NCI-H2107 treated with DMSO at 0.1 percent for 48 hours (cell line): ENCODE measurements at regions not wholly inside any gene's neighbourhood (a gene's known extent, or its start where the extent isn't known, plus 50 kb on each side); places are given as distances from the start of the nearest gene placed in this dataset.
A peak's percentile ranks its signal among the peaks of the same experiment; 100 is the strongest.

Source experiments
- DNase-seq: peaks from one replicate; lab custom pipeline; 2025; ENCODE audit not compliant: unreplicated experiment; lab: John Stamatoyannopoulos, UW

- DNase-seq, result no peak
Observed at GRCh38 chr7:13532028-13532753, 457.3 kb downstream of the ETV1 start.

GRCh38 chr7:13538669-13539068 is 450.8 kb downstream of the ETV1 start:
- no peak for DNase-seq

DNA sequence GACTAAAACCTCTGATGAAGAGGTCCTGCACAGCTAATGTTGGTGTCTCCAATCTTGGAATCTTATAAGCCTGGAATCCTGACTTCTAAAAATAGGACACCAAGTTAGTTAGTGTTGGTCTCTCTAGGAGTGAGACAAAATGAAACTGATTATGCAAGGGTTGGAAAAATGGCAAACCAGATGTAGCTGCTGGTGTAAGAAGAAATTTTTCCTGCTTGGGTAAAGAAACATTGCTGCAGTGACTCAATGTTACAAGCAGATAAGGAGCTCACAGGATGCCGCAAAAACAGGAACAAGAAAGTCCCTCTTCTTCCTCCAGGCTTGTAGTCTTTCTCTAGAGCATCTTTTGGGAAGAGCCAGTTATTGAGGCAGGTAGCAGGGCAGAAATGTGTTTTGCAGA is 449.0 kb downstream of the ETV1 start:
- DNase-seq, result no peak

DNA sequence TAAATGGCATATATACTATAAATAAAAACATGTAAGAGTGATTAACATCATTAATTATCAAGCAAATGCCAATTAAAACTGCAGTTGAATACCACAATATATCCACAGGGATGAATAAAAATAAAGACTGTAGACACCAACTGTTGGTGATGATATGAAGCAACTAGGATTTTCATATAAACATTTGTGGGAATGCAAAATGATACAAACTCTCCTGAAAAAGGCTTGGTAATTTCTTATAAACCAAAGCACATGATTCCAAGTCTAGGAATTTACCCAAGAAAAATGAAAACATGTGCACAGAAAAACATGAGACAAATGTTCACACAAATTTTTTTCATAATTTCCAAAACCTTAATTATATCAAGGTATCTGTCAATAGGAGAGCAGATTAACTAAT is 448.1 kb downstream of the ETV1 start:
- DNase-seq, result no peak

- no peak for DNase-seq
Observed at GRCh38 chr7:13542451-13542850, 447.0 kb downstream of the ETV1 start.

- peak; percentile 96 for DNase-seq
Observed at GRCh38 chr7:13551503-13551902, 438.0 kb downstream of the ETV1 start.

DNA sequence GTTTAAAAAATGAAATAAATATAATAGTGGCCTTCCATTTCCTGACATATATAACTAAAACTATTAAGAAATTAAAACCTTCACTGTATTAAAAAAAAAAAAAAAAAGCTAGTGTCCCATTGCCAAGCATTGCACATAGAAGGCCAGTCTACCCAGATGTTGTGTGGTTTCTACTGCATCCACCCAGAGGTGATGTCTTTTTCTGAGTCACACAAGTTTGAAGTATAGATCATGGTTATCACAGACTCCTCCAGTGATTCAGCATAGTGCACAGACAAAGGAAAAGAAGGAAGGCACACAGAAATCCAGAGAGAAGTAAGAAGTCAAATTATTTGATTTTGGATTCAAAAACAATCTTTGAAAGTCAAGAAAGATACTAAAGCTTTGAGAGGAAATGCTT is 429.0 kb downstream of the ETV1 start:
- DNase-seq, result no peak

GRCh38 chr7:13563257-13563656 is 426.2 kb downstream of the ETV1 start:
- DNase-seq, result no peak

DNA sequence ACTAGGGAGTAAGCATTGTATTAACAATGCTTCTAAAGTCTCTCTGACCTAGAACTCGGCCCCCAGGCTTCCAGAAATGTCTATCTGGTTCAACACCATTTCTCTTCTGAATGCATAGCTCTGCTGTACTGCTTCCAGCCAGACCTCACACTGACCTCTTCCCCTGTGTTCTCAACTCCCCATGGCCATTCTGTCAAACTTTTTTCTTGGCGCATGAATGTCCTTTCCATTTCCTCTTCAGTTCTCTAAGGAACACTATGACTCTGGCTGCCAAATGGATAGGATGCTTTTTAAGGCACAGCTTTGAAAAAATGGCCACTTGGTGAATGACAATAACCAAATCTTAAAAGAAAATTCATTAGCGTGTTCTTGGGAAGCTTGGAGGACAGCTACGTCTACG is 425.8 kb downstream of the ETV1 start:
- no peak for DNase-seq

- no peak for DNase-seq
Observed at GRCh38 chr7:13577566-13578145, 411.8 kb downstream of the ETV1 start.

- DNase-seq, result no peak
Observed at GRCh38 chr7:13578294-13578693, 411.2 kb downstream of the ETV1 start.

DNA sequence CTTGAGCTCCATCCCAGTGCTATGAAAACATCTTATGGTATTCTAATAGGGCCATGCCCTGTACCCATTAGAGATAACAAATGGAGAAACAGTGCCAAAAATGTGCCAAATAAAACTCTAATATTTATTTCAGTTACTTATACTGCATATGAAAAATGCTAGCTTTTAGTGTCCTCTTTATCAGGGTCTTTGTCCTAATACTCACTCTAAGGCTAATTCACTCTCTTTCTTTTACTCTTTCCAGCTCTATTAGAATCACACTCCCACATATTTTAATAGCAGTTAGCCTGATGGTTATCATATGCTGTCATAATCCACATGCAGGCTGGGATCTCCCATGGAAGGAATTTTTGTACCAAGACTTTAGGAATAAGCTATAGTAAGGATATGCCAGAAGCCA is 408.4 kb downstream of the ETV1 start:
- no peak for DNase-seq

- DNase-seq, result no peak
Observed at GRCh38 chr7:13593854-13594253, 395.6 kb downstream of the ETV1 start.

DNA sequence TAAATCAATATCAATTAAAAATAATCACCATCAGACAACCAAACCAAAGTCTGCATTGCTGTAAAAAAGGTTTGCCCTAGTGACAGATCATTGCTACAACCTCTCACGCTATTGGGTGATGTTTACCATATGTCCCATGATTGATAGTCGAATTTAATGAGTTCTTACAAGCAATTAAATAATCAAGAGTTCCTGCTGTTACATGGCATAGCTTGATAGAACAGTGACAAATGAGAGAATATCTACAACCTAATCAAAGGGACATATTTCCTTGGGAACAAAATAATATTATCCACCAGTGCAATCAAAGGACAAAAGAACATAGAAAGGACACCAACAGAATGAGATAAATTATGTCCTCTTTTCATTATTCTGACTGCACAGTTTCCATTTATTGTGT is 387.4 kb downstream of the ETV1 start:
- DNase-seq, result no peak

- no peak for DNase-seq
Observed at GRCh38 chr7:13603016-13603415, 386.4 kb downstream of the ETV1 start.

DNA sequence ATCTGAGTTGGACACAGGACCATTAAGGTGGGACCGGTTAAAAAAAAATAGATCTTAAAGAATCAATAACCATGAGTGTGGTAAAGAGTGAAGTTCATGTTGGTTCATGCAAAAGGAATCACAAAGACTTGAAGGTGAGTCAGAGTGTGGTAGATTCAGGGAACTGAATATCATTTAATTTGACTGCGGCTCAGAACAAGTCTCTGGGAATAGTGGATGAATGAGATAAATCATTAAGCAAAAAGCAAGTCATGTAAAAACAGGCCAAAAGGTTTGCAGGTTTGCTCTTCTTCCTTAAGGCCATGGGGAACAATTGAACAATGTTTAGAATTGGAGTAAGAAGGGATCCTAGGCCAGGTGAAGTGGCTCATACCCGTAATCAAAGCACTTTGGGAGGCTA is 385.8 kb downstream of the ETV1 start:
- DNase-seq, result no peak

DNA sequence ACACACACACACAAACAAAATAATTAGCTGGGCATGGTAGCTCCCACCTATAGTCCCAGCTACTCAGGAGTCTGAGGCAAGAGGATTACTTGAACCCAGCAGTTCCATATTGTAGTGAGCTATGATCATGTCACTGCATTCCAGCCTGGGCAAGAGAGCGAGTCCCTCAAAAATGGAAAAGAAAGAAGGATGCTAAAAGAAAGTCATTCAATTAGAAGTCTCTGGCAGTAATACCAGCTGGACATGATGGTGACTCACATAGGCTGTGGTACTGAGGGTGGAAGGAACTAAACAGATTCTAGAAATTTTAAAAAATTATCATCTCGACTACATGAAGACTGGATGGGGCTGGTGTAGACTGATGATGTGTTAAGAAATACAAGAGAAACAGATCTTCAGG is 385.3 kb downstream of the ETV1 start:
- no peak for DNase-seq

DNA sequence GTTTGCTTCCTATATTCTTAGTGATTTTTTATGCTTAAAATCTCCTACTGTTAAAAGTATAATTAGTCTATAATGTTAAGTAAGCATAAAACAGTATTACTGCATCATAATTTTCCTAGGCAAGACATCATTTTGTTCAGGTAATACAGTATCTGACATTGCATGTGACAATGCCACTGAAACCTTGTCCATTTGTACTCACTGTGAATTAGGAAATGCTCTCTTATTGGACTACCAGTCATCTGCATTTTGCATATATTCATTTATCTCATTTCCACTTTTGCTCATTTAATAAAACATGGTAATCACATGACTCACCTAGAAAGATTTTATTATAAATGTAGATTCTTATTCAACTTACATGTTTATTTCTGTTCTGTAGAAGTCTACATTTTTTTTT is 379.1 kb downstream of the ETV1 start:
- DNase-seq, result no peak

DNA sequence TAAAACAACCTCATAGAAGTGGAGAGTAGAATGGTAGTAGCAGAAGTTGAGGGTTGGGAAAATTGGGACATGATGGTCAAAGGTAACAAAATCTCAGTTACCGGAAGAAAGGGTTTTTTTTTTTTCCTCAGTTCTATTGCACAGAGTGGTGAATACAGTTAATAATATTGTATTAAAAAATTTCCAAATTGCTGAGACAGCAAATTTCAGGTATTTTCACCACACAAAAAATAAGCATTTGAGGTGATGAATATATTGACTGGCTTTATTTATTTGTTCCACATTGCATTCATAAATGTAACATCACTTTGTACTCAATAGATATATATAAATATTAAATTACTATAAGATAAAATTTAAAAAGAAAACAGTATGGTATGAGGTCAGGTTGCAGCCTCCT is 373.8 kb downstream of the ETV1 start:
- no peak for DNase-seq

GRCh38 chr7:13627455-13627854 is 362.0 kb downstream of the ETV1 start:
- DNase-seq, result no peak

DNA sequence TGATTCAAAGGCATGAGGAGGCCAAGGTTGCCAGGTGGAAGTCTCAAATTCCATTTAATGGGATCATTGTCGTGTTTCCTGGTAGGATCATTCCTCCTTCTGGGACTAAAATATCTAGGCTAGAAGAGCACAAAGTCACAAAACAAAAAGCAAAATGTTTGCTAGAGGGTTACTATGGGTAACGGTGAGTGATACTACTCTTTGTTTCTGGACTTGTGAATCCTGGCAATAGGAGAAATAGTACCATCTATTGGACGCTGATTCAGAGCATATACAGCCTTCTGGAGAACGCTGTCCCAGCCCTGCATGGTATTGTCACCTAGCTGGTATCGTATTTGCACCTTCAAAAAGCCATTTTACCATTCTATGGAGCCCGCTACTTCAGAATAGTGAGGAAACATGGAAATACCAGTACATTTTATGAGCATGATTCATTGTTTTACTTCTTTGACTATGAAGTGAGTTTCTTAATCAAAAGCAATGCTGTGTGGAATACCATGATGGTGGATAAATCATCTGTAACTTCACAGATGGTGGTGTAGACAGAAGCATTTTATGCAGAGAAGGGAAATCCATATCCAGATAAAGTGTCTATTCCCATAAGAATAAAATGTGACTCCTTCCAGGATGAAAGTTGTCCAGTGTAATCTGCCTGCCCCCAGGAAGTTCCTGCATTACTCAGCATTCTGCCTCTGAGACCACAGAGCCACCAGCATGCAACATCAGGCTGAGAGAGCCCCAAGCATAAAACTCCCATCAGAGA is 361.0 kb downstream of the ETV1 start:
- DNase-seq, result no peak
